Natural killer cell treated with Interleukin-12 subunit alpha and Interleukin-12 subunit beta and Interleukin-15 and Interleukin-18, amount 100 ng/mL, for 72 hours (primary cell): ENCODE measurements at regions not wholly inside any gene's neighbourhood (a gene's known extent, or its start where the extent isn't known, plus 50 kb on each side); places are given as distances from the start of the nearest gene placed in this dataset.

Experiments
- ATAC-seq, 2 donors: fragments of 150-1000 bp; cut with Tn5 transposase in 1 of 2; sonication (Bioruptor Pico), chemical (Tn5 transposase) in 1 of 2; 2 replicates each; pipeline ENCODE4 v1.10.0; 2021
- DNase-seq: peaks from one replicate; pipeline ENCODE4 v3.0.0; 2022; ENCODE audit warnings: low spot score
- H3K27ac Mint-ChIP-seq, 2 donors: 1 replicate in 1 of 2; 2 replicates in 1 of 2; pipeline ENCODE4 v1.8.0; 2022; ENCODE audit warnings: mixed read lengths in 2 of 2, mild to moderate bottlenecking in 1 of 2, moderate library complexity in 1 of 2
- H3K27me3 Mint-ChIP-seq, 2 donors: 1 replicate in 1 of 2; 2 replicates in 1 of 2; pipeline ENCODE4 v1.8.0; 2022; ENCODE audit warnings: mixed read lengths in 2 of 2
- H3K36me3 Mint-ChIP-seq: one replicate; pipeline ENCODE4 v1.8.0; 2022; ENCODE audit warnings: mixed read lengths
- H3K4me1 Mint-ChIP-seq, 2 donors: 1 replicate in 1 of 2; 2 replicates in 1 of 2; pipeline ENCODE4 v1.8.0; 2022; ENCODE audit warnings: low read depth in 2 of 2, mixed read lengths in 2 of 2, mild to moderate bottlenecking in 1 of 2
- H3K4me3 Mint-ChIP-seq: one replicate; pipeline ENCODE4 v1.8.0; 2022; ENCODE audit warnings: mixed read lengths
- H3K9me3 Mint-ChIP-seq: 2 replicates; pipeline ENCODE4 v1.8.0; 2022; ENCODE audit warnings: mixed read lengths

DNA sequence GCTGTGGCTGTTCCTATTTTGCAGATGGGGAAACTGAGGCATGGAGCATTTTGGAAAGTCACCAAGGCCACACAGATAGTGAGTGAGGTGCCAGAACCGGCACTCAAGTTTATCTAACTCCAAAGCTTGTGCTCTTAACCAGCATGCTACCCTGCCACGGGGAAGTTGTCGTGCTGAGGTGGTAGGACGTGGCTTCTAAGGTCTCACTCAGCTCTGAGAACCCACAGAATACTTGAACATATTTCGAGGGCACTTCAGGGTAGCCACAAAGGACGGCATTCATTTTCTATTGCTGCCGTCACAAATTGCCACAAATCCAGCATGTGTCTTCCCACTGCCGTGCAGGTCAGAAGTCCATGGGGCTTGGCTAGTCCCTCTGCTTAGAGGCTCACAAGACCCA, 116.7 kb downstream of the OLFM1 start:
- no peak overlapping the region for H3K27ac Mint-ChIP-seq
- ATAC-seq (no peak), DNase-seq (no peak)
- no peak overlapping the region for H3K4me3 Mint-ChIP-seq
- H3K9me3 Mint-ChIP-seq = no peaks in the 10 kb centered on the region
- no peaks in the 10 kb centered on the region for H3K36me3 Mint-ChIP-seq
- H3K4me1 Mint-ChIP-seq = no peaks in the 10 kb centered on the region
- H3K27me3 Mint-ChIP-seq = peaks cover 5% of the 10 kb centered on the region in 2 donors

DNA sequence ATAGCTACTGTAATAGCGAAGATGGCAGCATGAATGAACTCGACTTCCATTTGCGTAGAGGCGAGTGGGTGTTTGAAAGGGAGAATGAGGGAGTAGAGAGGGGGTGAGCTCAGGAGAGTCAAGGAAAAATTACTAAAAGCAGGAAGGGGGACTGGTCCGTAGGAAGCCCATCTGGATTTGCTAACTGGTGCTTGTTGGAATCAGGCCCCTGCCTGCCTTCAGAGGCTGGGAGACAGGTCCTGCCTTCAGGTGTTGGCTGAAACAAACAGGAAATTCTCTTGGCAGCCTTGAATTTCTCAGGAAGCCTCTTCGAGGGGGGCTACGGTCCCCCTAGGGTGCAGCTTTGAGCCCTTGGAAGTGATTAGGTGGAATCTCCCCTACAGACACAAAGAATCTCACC, 121.7 kb downstream of the OLFM1 start:
- no peaks in the 10 kb centered on the region for H3K4me1 Mint-ChIP-seq
- H3K27me3 Mint-ChIP-seq = peaks cover 5% of the 10 kb centered on the region in 2 donors
- H3K9me3 Mint-ChIP-seq = no peaks in the 10 kb centered on the region
- H3K4me3 Mint-ChIP-seq = no peak overlapping the region
- no peak for ATAC-seq
- no peak overlapping the region for H3K27ac Mint-ChIP-seq
- no peaks in the 10 kb centered on the region for H3K36me3 Mint-ChIP-seq
- no peak for DNase-seq

DNA sequence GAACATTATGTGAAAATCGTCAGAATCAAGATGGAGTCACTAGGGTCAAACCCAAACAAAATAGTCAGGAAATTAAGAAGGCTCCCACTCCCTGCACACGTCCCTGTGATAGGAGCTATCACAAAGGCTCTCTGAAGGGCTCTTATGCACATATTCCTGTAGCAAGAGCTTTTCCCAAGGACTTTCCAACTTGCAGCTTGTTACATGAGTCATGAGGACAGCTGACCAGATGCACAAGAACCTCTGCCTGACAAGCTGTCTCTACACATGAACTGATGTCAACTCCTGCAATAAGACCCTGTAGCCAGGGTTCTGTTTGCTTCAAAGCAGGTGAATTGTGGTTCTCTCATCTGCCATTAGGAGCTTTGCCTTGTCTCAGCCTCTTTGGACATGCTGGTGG, 122.4 kb downstream of the OLFM1 start:
- Mint-ChIP-seq H3K9me3 (no peaks in the 10 kb centered on the region), H3K27me3 (peaks cover 5% of the 10 kb centered on the region in 2 donors), H3K4me1 (no peaks in the 10 kb centered on the region), H3K36me3 (no peaks in the 10 kb centered on the region), H3K27ac (no peak overlapping the region), H3K4me3 (no peak overlapping the region)
- ATAC-seq = no peak
- no peak for DNase-seq

DNA sequence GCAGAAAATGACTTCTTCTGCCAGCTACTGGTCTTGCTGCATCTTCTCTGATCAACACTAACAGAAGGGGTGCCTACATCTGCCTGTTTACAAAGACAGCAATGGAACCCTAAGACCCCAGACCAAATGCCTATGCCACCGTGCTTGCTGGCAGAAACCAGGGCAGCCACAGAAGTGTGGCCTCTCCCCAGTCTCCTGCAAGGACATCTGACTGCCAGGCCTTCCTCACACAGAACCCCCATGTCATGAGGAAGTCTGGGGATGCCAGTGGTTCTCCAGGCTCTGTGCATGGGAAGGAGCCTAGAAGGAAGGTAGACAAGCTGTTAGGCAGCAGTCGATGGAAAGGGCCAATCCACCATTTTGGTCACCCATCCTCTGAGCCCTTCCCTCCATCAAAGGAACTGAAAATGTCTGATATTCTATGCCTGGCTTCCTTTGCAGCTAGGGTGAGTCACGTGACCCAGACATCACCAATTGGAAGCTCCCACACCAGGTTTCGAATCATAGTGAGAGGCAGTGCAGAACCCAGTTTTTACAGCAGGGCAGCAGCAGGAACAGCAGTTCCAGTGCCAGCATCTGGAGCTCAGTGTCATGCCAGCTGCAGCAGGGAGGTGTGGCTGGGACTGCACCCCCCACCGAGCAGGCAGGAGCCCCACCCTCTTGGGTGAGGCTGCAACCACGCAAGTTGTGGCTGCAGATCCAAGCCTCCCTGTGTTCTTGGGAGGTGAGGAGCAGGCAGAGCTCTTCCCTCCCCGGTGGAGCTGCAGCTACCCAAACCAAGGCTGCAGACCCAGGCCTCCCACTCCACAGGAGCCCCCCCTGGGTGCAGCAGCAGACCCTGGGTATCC, 123.4 kb downstream of the OLFM1 start:
- Mint-ChIP-seq H3K36me3 (no peaks in the 10 kb centered on the region), H3K4me1 (no peaks in the 10 kb centered on the region), H3K27ac (no peak overlapping the region), H3K9me3 (no peaks in the 10 kb centered on the region), H3K4me3 (no peak overlapping the region), H3K27me3 (peaks cover 5% of the 10 kb centered on the region in 2 donors)
- peak; percentile 34 for DNase-seq
- no peak for ATAC-seq

DNA sequence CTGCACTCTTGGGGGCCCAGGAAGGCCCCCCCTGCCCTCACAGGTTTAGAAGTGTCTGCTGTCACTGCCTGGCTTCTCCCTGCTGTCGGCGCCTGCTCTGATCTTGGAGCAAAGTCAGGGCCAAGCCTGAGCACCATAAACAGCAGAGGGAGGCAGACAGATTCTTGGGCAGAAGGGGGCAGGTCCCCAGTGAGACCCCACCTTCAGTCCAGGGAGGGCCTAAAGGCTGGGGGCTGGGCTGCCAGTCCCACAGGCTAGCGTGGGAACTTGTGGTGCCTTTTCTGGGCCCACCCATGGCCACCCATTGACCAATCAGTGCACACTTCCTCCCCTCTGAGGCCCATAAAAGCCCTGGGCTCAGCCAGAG, 124.0 kb downstream of the OLFM1 start:
- H3K36me3 Mint-ChIP-seq = no peaks in the 10 kb centered on the region
- no peaks in the 10 kb centered on the region for H3K9me3 Mint-ChIP-seq
- no peak for DNase-seq
- H3K4me3 Mint-ChIP-seq = no peak overlapping the region
- no peaks in the 10 kb centered on the region for H3K4me1 Mint-ChIP-seq
- no peak overlapping the region for H3K27ac Mint-ChIP-seq
- ATAC-seq = no peak
- peaks cover 5 to 6% of the 10 kb centered on the region in 2 donors for H3K27me3 Mint-ChIP-seq

DNA sequence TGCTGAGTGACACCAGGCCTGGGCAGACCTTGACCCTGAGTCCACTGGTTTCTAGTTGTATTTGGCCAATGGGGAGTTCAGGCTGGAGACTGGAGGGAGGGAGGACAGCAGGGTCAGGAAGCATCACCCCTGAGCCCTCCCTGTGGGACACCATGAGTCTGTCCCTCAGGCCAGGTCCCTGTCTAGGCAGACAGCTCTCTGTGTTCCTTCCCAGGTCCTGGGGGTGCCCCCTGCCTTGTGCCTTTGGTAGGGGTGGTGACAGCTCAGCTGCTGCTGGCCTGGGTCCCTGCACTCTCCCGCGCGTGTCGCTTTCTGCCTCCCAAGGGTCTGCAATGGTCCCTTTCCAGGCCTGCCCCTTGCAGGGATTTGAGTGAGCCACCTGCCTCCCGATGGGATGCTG, 125.5 kb downstream of the OLFM1 start:
- H3K4me3 Mint-ChIP-seq = no peak overlapping the region
- no peaks in the 10 kb centered on the region for H3K9me3 Mint-ChIP-seq
- ATAC-seq (peak in 1 of 2 donors; percentile 55), DNase-seq (peak; percentile 54)
- no peaks in the 10 kb centered on the region for H3K36me3 Mint-ChIP-seq
- H3K4me1 Mint-ChIP-seq = no peaks in the 10 kb centered on the region
- H3K27me3 Mint-ChIP-seq = peaks cover 10 to 18% of the 10 kb centered on the region in 2 donors
- no peak overlapping the region for H3K27ac Mint-ChIP-seq

DNA sequence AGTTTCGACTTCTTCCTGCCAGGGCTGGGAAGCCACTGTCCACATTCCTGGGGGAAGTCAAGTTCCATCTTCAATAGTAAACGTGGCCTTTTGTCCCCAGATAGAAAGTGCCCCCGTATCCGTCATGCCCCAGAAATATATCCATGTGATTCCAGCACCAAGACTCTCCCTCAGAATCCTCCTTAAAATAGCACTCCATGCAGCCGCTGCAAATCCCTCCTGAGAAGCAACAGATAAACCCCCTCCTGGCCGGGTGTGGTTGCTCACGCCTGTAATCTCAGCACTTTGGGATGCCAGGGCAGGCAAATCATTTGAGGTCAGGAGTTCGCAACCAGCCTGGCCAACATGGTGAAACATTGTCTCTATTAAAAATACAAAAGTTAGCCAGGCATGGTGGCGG, 126.1 kb downstream of the OLFM1 start:
- no peaks in the 10 kb centered on the region for H3K9me3 Mint-ChIP-seq
- no peak for ATAC-seq

DNA sequence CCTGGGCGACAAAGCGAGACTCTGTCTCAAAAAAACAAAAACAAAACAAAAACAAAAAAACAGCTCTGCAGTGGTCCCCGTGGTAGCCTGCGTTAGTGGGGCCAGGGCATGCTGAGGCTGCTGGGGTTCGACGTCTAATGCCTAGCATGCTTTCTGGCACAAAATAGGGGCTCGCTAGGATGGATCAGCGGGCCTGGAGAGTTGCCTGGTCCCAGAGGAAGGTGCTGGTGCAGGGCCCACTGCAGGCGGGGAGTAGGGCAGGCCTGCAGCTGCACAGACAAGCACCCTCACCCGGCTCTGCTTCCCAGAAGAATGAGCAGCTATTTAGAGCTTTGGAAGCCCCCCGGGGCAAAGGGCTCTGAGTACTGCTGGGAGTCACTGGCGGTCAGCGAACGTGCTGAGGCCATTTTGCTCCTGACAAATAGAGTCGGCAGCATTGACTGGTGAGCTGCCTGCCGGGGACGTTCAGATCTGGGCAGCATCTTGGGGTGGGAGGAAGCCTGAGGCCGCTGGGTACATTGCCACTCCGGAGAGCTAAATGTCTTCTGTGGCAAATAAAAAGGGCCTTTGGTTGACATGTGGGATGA, 126.7 kb downstream of the OLFM1 start:
- ATAC-seq (no peak), DNase-seq (peak; percentile 44)
- Mint-ChIP-seq H3K4me1 (no peaks in the 10 kb centered on the region), H3K27me3 (peaks cover 8 to 13% of the 10 kb centered on the region in 2 donors), H3K36me3 (no peaks in the 10 kb centered on the region), H3K27ac (no peak overlapping the region), H3K4me3 (no peak overlapping the region), H3K9me3 (no peaks in the 10 kb centered on the region)

More for the DNA sequence above, 126.1 kb downstream of the OLFM1 start:
- no peak overlapping the region for H3K4me3 Mint-ChIP-seq
- H3K36me3 Mint-ChIP-seq = no peaks in the 10 kb centered on the region
- H3K27me3 Mint-ChIP-seq = peaks cover 10 to 18% of the 10 kb centered on the region in 2 donors
- no peak overlapping the region for H3K27ac Mint-ChIP-seq
- peak; percentile 49 for DNase-seq
- H3K4me1 Mint-ChIP-seq = no peaks in the 10 kb centered on the region

DNA sequence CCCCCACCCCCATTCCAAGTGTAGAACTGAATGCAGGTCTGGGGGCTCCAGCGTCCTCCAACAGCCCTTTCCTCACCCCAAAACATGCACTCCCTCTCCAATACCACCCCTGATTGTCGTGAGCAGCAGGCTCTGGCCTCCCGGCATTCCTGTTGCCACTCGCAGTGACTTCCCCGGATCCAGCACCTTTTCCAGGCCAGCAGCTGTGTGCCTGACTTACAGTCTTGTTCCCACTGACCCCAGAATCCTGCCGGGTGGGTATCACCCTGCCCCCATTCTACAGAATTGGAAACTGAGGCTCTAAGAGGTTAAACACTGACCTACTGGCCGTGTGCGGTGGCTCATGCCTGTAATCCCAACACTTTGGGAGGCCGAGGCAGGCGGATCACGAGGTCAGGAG, 127.2 kb downstream of the OLFM1 start:
- H3K9me3 Mint-ChIP-seq = no peaks in the 10 kb centered on the region
- H3K27ac Mint-ChIP-seq = no peak overlapping the region
- H3K4me3 Mint-ChIP-seq = no peak overlapping the region
- H3K36me3 Mint-ChIP-seq = no peaks in the 10 kb centered on the region
- DNase-seq (peak; percentile 48), ATAC-seq (no peak)
- peaks cover 8 to 13% of the 10 kb centered on the region in 2 donors for H3K27me3 Mint-ChIP-seq
- H3K4me1 Mint-ChIP-seq = no peaks in the 10 kb centered on the region

DNA sequence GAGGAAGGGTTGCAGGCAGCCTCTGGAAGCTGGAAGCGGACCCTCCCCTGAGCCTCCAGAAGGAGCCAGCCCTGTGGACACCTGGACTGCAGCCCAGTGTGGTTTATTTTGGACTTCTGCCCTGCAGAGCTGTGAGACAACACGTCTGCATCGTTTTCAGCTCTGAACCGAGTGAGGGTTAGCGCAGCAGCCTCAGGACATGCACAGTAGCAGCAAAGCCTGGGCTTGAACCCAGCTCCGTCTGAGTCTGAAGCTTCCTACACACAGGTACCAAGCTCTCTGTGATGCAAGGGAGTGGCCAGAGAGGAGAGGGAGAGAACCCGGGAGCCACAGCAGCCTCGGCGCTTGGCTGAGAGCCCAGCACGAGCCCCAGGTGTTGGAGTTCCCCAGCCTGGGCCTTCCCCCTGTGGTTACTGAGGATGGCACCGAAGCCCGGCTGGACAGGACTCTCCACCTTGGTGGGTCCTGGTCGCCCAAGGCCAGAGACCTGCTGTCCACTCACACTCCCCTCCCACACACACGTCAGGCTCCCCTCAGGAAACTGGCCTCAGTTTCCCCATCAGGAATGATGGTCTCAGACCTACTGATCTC, 128.2 kb downstream of the OLFM1 start:
- no peaks in the 10 kb centered on the region for H3K36me3 Mint-ChIP-seq
- peaks cover 8 to 13% of the 10 kb centered on the region in 2 donors for H3K27me3 Mint-ChIP-seq
- H3K9me3 Mint-ChIP-seq = no peaks in the 10 kb centered on the region
- ATAC-seq (no peak), DNase-seq (peak; percentile 16)
- H3K27ac Mint-ChIP-seq = no peak overlapping the region
- H3K4me1 Mint-ChIP-seq = no peaks in the 10 kb centered on the region
- H3K4me3 Mint-ChIP-seq = no peak overlapping the region

DNA sequence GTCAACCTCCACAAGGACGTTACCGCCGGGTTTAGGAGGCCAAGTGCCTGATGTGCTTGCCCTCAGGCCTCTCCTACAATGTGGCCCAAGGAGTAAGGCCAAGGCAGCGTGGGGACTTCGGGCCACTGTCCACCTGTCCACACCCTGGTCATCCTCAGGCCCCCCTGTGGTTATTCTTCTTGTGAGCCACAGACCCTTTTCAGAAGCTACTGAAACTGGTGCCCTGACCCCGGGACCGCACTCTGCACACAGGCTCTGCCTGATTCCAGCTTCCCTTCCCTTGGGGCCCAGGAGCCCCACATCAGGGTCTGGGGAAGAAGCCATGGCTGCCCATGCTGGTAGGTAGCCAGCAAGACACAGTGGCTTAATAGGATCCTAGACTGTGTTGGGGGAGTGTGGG, 128.8 kb downstream of the OLFM1 start:
- H3K27ac Mint-ChIP-seq = no peak overlapping the region
- no peaks in the 10 kb centered on the region for H3K4me1 Mint-ChIP-seq
- no peaks in the 10 kb centered on the region for H3K36me3 Mint-ChIP-seq
- H3K4me3 Mint-ChIP-seq = no peak overlapping the region
- DNase-seq (peak; percentile 29), ATAC-seq (no peak)
- peaks cover 8 to 13% of the 10 kb centered on the region in 2 donors for H3K27me3 Mint-ChIP-seq
- H3K9me3 Mint-ChIP-seq = no peaks in the 10 kb centered on the region

DNA sequence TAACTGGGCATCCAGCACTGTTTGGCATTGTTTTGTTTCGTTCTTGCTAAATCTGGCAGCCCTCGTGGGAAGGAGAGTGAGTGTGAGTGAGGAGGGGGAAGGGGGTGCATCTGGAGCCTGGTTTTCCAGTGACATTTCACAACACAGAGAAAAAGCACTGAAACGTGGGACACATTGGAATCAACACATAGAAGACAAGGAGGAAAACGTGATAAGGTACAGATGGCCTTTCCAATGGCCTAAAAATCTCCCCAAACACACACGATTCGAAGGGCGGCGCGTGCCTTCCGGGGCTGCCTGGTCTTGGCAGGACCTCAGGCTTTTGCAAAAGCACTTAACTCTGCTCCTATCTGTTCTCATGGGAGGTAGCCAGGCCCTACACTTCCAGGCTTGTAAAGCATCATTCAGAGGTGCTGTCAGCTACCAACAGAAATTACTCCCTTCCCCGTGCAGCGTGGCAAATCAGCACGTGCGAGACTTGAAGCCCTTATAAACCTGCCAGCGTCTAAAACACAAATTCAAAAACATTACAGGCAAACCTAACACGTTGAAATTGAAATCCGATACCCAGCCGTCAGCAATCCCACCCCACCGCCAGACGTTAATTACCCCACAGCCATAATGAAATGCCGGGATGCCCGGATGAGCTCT, 129.4 kb downstream of the OLFM1 start:
- Mint-ChIP-seq H3K27me3 (peaks cover 8 to 13% of the 10 kb centered on the region in 2 donors), H3K4me3 (no peak overlapping the region), H3K4me1 (no peaks in the 10 kb centered on the region), H3K9me3 (no peaks in the 10 kb centered on the region), H3K27ac (no peak overlapping the region), H3K36me3 (no peaks in the 10 kb centered on the region)
- DNase-seq (peak; percentile 1), ATAC-seq (no peak)

DNA sequence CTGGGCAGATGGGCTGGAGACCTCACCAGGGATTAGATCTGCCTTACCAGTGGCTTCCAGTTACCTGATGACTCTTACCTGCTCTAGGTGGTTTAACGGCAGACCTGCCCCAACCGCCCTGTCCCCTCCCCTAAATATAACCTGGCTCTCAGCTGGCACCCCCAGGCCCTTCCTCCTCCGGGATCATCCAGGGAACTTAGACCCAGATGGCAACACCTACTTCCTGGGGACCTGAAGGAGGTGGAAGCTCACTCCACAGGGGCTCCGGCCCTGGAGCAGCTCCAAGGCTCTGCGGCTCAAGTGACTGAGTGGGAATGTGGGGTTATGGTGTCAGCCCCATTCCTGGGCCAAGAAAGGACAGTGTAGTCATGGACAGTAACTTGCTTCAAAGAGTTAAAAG, 130.4 kb downstream of the OLFM1 start:
- Mint-ChIP-seq H3K4me1 (no peaks in the 10 kb centered on the region), H3K27ac (no peak overlapping the region), H3K36me3 (no peaks in the 10 kb centered on the region), H3K9me3 (no peaks in the 10 kb centered on the region), H3K4me3 (no peak overlapping the region), H3K27me3 (peaks cover 8 to 13% of the 10 kb centered on the region in 2 donors)
- ATAC-seq = no peak
- peak; percentile 45 for DNase-seq
